ENCODE measurements at regions not wholly inside any gene's neighbourhood (a gene's known extent, or its start where the extent isn't known, plus 50 kb on each side); places are given as distances from the start of the nearest gene placed in this dataset.

GRCh38 chr14:55963295-55963694 lies 154.9 kb upstream of the PELI2 start:
- no peaks in the 10 kb centered on the region for H3K4me1 ChIP-seq
- no peaks in the 10 kb centered on the region for H3K36me3 ChIP-seq
- H3K27me3 ChIP-seq = no peaks in the 10 kb centered on the region
- H3K4me3 ChIP-seq = no peak overlapping the region
- TF ChIP-seq CTCF (IDR thresholded peaks at IDR 0.05) = no peak
- no peaks in the 10 kb centered on the region for H3K9me3 ChIP-seq
- DNase-seq (ENCODE audit: low spot score) = no peak
- H3K27ac ChIP-seq = no peak overlapping the region

DNA sequence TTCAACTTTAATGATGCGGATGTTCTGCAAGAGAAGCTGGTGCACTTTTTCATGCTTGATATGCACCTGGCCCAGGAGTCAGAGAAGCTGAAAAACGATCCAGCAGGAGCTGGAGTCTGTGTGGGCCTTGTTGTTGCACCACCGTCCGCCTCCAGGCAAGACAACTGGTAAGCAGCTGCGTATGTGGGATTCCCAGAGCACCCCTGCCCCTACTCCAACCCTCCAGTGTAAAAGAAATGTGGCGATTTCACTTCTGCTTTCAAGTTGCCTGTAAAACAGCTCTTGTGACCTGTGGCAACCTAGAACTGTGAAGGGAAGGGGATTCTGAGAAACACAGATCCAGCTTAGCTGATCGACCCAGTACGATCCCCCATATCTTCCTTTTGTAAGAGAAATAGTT lies 154.1 kb upstream of the PELI2 start:
- Histone ChIP-seq H3K9me3 (no peaks in the 10 kb centered on the region), H3K27ac (no peak overlapping the region), H3K36me3 (no peaks in the 10 kb centered on the region), H3K4me1 (no peaks in the 10 kb centered on the region), H3K27me3 (no peaks in the 10 kb centered on the region), H3K4me3 (no peak overlapping the region)
- DNase-seq (ENCODE audit: low spot score) = no peak
- TF ChIP-seq CTCF (IDR thresholded peaks at IDR 0.05) = no peak

DNA sequence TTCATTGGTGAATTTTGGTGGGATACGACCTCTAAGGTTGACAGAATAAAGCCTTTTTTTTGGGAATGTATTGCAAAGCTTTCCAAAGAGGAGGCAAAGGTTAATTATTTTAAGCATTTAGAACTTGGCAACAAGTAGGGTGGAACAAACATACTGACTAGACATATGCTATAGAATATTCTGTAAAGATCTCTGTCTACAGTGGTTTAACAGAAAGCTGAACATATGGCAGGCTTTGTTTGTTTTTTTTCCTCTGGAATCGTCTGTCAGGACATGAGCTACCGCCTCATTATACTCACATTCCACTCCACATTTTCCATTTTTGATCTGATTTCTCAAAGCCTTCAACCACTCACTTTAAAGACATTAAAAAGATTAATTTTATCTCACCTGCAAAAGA lies 153.4 kb upstream of the PELI2 start:
- Histone ChIP-seq H3K9me3 (no peaks in the 10 kb centered on the region), H3K36me3 (no peaks in the 10 kb centered on the region), H3K27me3 (no peaks in the 10 kb centered on the region), H3K27ac (no peak overlapping the region), H3K4me3 (no peak overlapping the region), H3K4me1 (no peaks in the 10 kb centered on the region)
- no peak for TF ChIP-seq CTCF (IDR thresholded peaks at IDR 0.05)
- no peak for DNase-seq (ENCODE audit: low spot score)

GRCh38 chr14:55965851-55966250 lies 152.4 kb upstream of the PELI2 start:
- no peak for DNase-seq (ENCODE audit: low spot score)
- no peak overlapping the region for H3K4me3 ChIP-seq
- no peaks in the 10 kb centered on the region for H3K36me3 ChIP-seq
- no peaks in the 10 kb centered on the region for H3K9me3 ChIP-seq
- H3K4me1 ChIP-seq = no peaks in the 10 kb centered on the region
- no peaks in the 10 kb centered on the region for H3K27me3 ChIP-seq
- no peak for TF ChIP-seq CTCF (IDR thresholded peaks at IDR 0.05)
- no peak overlapping the region for H3K27ac ChIP-seq

- DNase-seq (ENCODE audit: low spot score) = no peak
- Histone ChIP-seq H3K4me1 (no peaks in the 10 kb centered on the region), H3K36me3 (no peaks in the 10 kb centered on the region), H3K27ac (no peak overlapping the region), H3K4me3 (no peak overlapping the region), H3K27me3 (no peaks in the 10 kb centered on the region), H3K9me3 (no peaks in the 10 kb centered on the region)
- no peak for TF ChIP-seq CTCF (IDR thresholded peaks at IDR 0.05)
Observed at GRCh38 chr14:55968741-55969140, 149.5 kb upstream of the PELI2 start.

GRCh38 chr14:55973285-55973800 lies 144.9 kb upstream of the PELI2 start:
- Histone ChIP-seq H3K4me1 (peaks cover 0 to 16% of the 10 kb centered on the region in 2 donors), H3K36me3 (no peaks in the 10 kb centered on the region), H3K4me3 (no peak overlapping the region), H3K27ac (no peak overlapping the region), H3K27me3 (no peaks in the 10 kb centered on the region), H3K9me3 (no peaks in the 10 kb centered on the region)
- no peak for DNase-seq (ENCODE audit: low spot score)
- TF ChIP-seq CTCF (IDR thresholded peaks at IDR 0.05) = no peak

All from right atrium auricular region (tissue), 2 donors.